ENCODE measurements at regions not wholly inside any gene's neighbourhood (a gene's known extent, or its start where the extent isn't known, plus 50 kb on each side); places are given as distances from the start of the nearest gene placed in this dataset.
"Not testable (repeated sequence)": the region's sequence is repeated elsewhere in the genome, so short reads cannot be mapped to it uniquely, and the experiment has no call there.

GRCh38 chr7:126065766-126066165 lies 1136.1 kb upstream of the POT1 start:
- Histone ChIP-seq H3K27me3 (ENCODE audit: insufficient read depth, low read depth) (no peaks in the 10 kb centered on the region), H3K36me3 (ENCODE audit: low read depth) (no peaks in the 10 kb centered on the region), H3K4me2 (no peak overlapping the region), H4K20me1 (ENCODE audit: insufficient read depth) (no peaks in the 10 kb centered on the region), H3K4me1 (replicated peaks; ENCODE audit: insufficient read depth) (no peaks in the 10 kb centered on the region), H3K79me2 (ENCODE audit: low read depth) (no peaks in the 10 kb centered on the region), H3K9me2 (ENCODE audit: insufficient read depth) (no peaks in the 10 kb centered on the region), H3K4me3 (no peak overlapping the region), H3K9me3 (ENCODE audit: insufficient read depth, low read depth) (no peaks in the 10 kb centered on the region), H2AFZ (no peak overlapping the region), H3K27ac (no peak overlapping the region), H3F3A (ENCODE audit: insufficient read depth, low read depth) (no peaks in the 10 kb centered on the region)
- POLR2A ChIA-PET (ENCODE audit: unreplicated experiment) = no interaction called here
- no peak for TF ChIP-seq EZH2 (IDR thresholded peaks at IDR 0.05; ENCODE audit: low read depth)
- TF ChIP-seq CTCF (conservative IDR thresholded peaks at IDR 0.05) = no peak
- no TSS peak for BruUV-seq (replicated peaks)
- CTCF ChIA-PET = no interaction called here
- no peak for DNase-seq
- intact Hi-C loops (cut with micrococcal nuclease; ENCODE audit: unreplicated experiment) = no loop called here

GRCh38 chr7:126057979-126058378 lies 1128.4 kb upstream of the POT1 start:
- CTCF ChIA-PET = no interaction called here
- Histone ChIP-seq H2AFZ (no peak overlapping the region), H3K9me2 (ENCODE audit: insufficient read depth) (0 out of 2 replicates have a peak, but pooled peaks cover 7% of the 10 kb centered on the region), H3K4me1 (replicated peaks; ENCODE audit: insufficient read depth) (no peaks in the 10 kb centered on the region), H3K9me3 (ENCODE audit: insufficient read depth, low read depth) (no peaks in the 10 kb centered on the region), H3K27me3 (ENCODE audit: insufficient read depth, low read depth) (no peaks in the 10 kb centered on the region), H4K20me1 (ENCODE audit: insufficient read depth) (no peaks in the 10 kb centered on the region), H3K79me2 (ENCODE audit: low read depth) (no peaks in the 10 kb centered on the region), H3F3A (ENCODE audit: insufficient read depth, low read depth) (no peaks in the 10 kb centered on the region), H3K4me3 (no peak overlapping the region), H3K4me2 (no peak overlapping the region), H3K27ac (no peak overlapping the region), H3K36me3 (ENCODE audit: low read depth) (no peaks in the 10 kb centered on the region)
- intact Hi-C loops (cut with micrococcal nuclease; ENCODE audit: unreplicated experiment) = no loop called here
- TF ChIP-seq EZH2 (IDR thresholded peaks at IDR 0.05; ENCODE audit: low read depth) (no peak), CTCF (conservative IDR thresholded peaks at IDR 0.05) (no peak)
- no peak for DNase-seq
- POLR2A ChIA-PET (ENCODE audit: unreplicated experiment) = no interaction called here
- BruUV-seq (replicated peaks) = no TSS peak

GRCh38 chr7:126056613-126057012 lies 1127.0 kb upstream of the POT1 start:
- CTCF ChIA-PET = not testable (repeated sequence)

GRCh38 chr7:126052229-126052628 lies 1122.6 kb upstream of the POT1 start:
- Histone ChIP-seq H2AFZ (no peak overlapping the region), H3K4me2 (no peak overlapping the region), H3K36me3 (ENCODE audit: low read depth) (no peaks in the 10 kb centered on the region), H3K4me3 (no peak overlapping the region), H4K20me1 (ENCODE audit: insufficient read depth) (no peaks in the 10 kb centered on the region), H3K9me3 (ENCODE audit: insufficient read depth, low read depth) (no peaks in the 10 kb centered on the region), H3K9me2 (ENCODE audit: insufficient read depth) (no peaks in the 10 kb centered on the region), H3K79me2 (ENCODE audit: low read depth) (no peaks in the 10 kb centered on the region), H3K27me3 (ENCODE audit: insufficient read depth, low read depth) (no peaks in the 10 kb centered on the region), H3K4me1 (replicated peaks; ENCODE audit: insufficient read depth) (no peaks in the 10 kb centered on the region), H3K27ac (no peak overlapping the region), H3F3A (ENCODE audit: insufficient read depth, low read depth) (no peaks in the 10 kb centered on the region)
- ChIA-PET CTCF (no interaction called here), POLR2A (ENCODE audit: unreplicated experiment) (no interaction called here)
- intact Hi-C loops (cut with micrococcal nuclease; ENCODE audit: unreplicated experiment) = no loop called here
- DNase-seq = no peak
- no TSS peak for BruUV-seq (replicated peaks)
- TF ChIP-seq EZH2 (IDR thresholded peaks at IDR 0.05; ENCODE audit: low read depth) (no peak), CTCF (conservative IDR thresholded peaks at IDR 0.05) (no peak)

More at GRCh38 chr7:126056613-126057012, 1127.0 kb upstream of the POT1 start:
- H3K36me3 ChIP-seq (ENCODE audit: low read depth); H3K4me3 ChIP-seq; H3K9me2 ChIP-seq (ENCODE audit: insufficient read depth); H3K4me2 ChIP-seq; H3K27me3 ChIP-seq (ENCODE audit: insufficient read depth, low read depth); H3K79me2 ChIP-seq (ENCODE audit: low read depth); BruUV-seq (replicated peaks); intact Hi-C loops (cut with micrococcal nuclease; ENCODE audit: unreplicated experiment); H3F3A ChIP-seq (ENCODE audit: insufficient read depth, low read depth); H2AFZ ChIP-seq; H3K27ac ChIP-seq; H3K4me1 ChIP-seq (replicated peaks; ENCODE audit: insufficient read depth); POLR2A ChIA-PET (ENCODE audit: unreplicated experiment); H4K20me1 ChIP-seq (ENCODE audit: insufficient read depth); DNase-seq; H3K9me3 ChIP-seq (ENCODE audit: insufficient read depth, low read depth): not testable (repeated sequence)
